Mesendoderm (in vitro differentiated cells): ENCODE measurements at regions not wholly inside any gene's neighbourhood (a gene's known extent, or its start where the extent isn't known, plus 50 kb on each side); places are given as distances from the start of the nearest gene placed in this dataset.

Experiments
- DNase-seq: peaks from one replicate; pipeline ENCODE4 v3.0.0; 2013
- H2AK5ac ChIP-seq: 2 replicates; pipeline ENCODE4 v1.6.1; 2013; ENCODE audit warnings: low read length, inconsistent platforms
- H2BK120ac ChIP-seq: 2 replicates; pipeline ENCODE4 v1.6.1; 2013; ENCODE audit warnings: low read depth, mild to moderate bottlenecking, low read length, moderate library complexity, mixed read lengths
- H2BK15ac ChIP-seq: replicated peaks from 2 replicates; pipeline ENCODE4 v1.6.1; 2013; ENCODE audit warnings: low read depth, mild to moderate bottlenecking, moderate library complexity
- H2BK5ac ChIP-seq: 2 replicates; pipeline ENCODE4 v1.6.1; 2013; ENCODE audit warnings: low read length, inconsistent platforms
- H3K18ac ChIP-seq: 2 replicates; pipeline ENCODE4 v1.6.1; 2013; ENCODE audit warnings: mild to moderate bottlenecking, low read length, mixed read lengths
- H3K23ac ChIP-seq: one replicate; pipeline ENCODE4 v1.6.1; 2013; ENCODE audit warnings: low read length
- H3K27ac ChIP-seq: 2 replicates; pipeline ENCODE4 v1.5.1; 2013; ENCODE audit warnings: low read depth, mild to moderate bottlenecking, inconsistent platforms, low read length, moderate library complexity
- H3K27me3 ChIP-seq: 2 replicates; pipeline ENCODE4 v1.6.1; 2013; ENCODE audit warnings: low read length, control low read depth, mild to moderate bottlenecking, inconsistent platforms; ENCODE audit not compliant: insufficient read depth, poor library complexity
- H3K36me3 ChIP-seq: 2 replicates; pipeline ENCODE4 v1.6.1; 2013; ENCODE audit warnings: low read length, inconsistent platforms; ENCODE audit not compliant: control insufficient read depth, insufficient read depth
- H3K4ac ChIP-seq: one replicate; pipeline ENCODE4 v1.6.1; 2013; ENCODE audit warnings: low read depth, mild to moderate bottlenecking, low read length, moderate library complexity
- H3K4me1 ChIP-seq: 2 replicates; pipeline ENCODE4 v1.6.1; 2013; ENCODE audit warnings: low read depth, low read length, inconsistent platforms; ENCODE audit not compliant: control insufficient read depth
- H3K4me2 ChIP-seq: 2 replicates; pipeline ENCODE4 v1.6.1; 2013; ENCODE audit warnings: low read length
- H3K4me3 ChIP-seq: 2 replicates; pipeline ENCODE4 v1.5.1; 2013; ENCODE audit warnings: mild to moderate bottlenecking, low read length
- H3K56ac ChIP-seq: one replicate; pipeline ENCODE4 v1.6.1; 2013; ENCODE audit warnings: low read length
- H3K79me1 ChIP-seq: 2 replicates; pipeline ENCODE4 v1.6.1; 2013; ENCODE audit warnings: low read length, inconsistent platforms
- H3K79me2 ChIP-seq: 2 replicates; pipeline ENCODE4 v1.6.1; 2013; ENCODE audit warnings: mild to moderate bottlenecking, low read length; ENCODE audit not compliant: control insufficient read depth, insufficient read depth
- H3K9ac ChIP-seq: 2 replicates; pipeline ENCODE4 v1.6.1; 2013; ENCODE audit warnings: low read length, inconsistent platforms
- H4K5ac ChIP-seq: one replicate; pipeline ENCODE4 v1.6.1; 2013; ENCODE audit warnings: low read length
- H4K8ac ChIP-seq: one replicate; pipeline ENCODE4 v1.6.1; 2013; ENCODE audit warnings: low read depth, mild to moderate bottlenecking, control low read depth, low read length, moderate library complexity
- WGBS: extraction: QIAGEN DNeasy Blood & Tissue Kit; methylation state at CpG from one replicate; pipeline ENCODE4 v1.1.7; 2013; ENCODE audit warnings: low lambda C conversion rate, missing lambda C conversion rate; ENCODE audit not compliant: insufficient coverage; ENCODE audit errors: extremely low coverage; 5-methylcytosine and 5-hydroxymethylcytosine counted together

DNA sequence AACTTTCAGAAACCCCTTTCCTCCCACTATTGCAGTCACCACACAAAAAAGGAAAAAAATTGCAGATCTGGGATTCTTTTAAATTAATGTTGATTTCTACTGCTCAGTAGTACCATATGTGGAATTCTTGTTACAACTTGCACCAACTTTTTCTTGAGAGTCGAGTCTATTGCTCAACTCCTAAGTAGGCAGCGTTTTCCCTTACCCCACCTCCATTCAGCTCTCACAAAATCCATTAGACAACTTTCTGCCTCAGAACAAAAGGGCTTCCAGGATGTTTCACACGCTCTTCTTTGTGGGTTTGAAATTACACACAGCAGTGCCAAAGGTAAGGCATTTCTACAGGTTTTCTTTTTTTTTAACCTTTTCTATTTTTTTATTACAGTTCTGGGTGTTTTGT is 179.5 kb downstream of the ANXA2 start:
- H2BK5ac ChIP-seq, result no peak overlapping the region
- no peaks in the 10 kb centered on the region for H3K79me2 ChIP-seq
- WGBS, result no CpG with 5 or more reads among the region's 3 CpGs
- H4K5ac ChIP-seq, result no peak overlapping the region
- H3K4ac ChIP-seq, result no peak overlapping the region
- H3K27me3 ChIP-seq, result no peaks in the 10 kb centered on the region
- no peak overlapping the region for H3K27ac ChIP-seq
- H3K79me1 ChIP-seq, result no peaks in the 10 kb centered on the region
- no peak overlapping the region for H2AK5ac ChIP-seq
- no peaks in the 10 kb centered on the region for H3K4me1 ChIP-seq
- no peak overlapping the region for H3K4me3 ChIP-seq
- no peak overlapping the region for H3K23ac ChIP-seq
- no peak for DNase-seq
- no peak overlapping the region for H2BK15ac ChIP-seq
- no peak overlapping the region for H3K18ac ChIP-seq
- no peak overlapping the region for H3K9ac ChIP-seq
- no peak overlapping the region for H3K4me2 ChIP-seq
- H4K8ac ChIP-seq, result no peak overlapping the region
- H3K36me3 ChIP-seq, result no peaks in the 10 kb centered on the region
- H2BK120ac ChIP-seq, result no peak overlapping the region
- no peak overlapping the region for H3K56ac ChIP-seq

DNA sequence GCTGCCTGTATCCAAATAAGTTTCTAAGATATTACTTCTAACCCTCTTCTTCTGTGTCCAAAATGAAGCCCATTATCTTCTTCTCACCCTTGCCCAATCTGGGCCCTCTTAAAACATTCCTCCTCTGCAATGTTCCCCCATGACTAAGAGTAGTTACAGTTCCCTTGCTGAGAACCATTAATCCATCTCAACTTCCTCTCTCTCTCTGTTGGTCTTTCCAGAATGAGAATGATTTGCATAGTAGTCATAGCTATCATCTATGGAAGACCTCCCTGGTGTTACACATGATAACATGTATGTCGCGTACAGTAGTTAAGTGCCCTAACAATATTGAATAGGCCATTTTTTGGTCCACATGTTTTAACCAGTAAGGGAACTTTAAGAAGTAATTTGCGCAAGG is 177.9 kb downstream of the ANXA2 start:
- WGBS, result no CpG with 5 or more reads among the region's 3 CpGs
- no peak overlapping the region for H3K4ac ChIP-seq
- DNase-seq, result no peak

DNA sequence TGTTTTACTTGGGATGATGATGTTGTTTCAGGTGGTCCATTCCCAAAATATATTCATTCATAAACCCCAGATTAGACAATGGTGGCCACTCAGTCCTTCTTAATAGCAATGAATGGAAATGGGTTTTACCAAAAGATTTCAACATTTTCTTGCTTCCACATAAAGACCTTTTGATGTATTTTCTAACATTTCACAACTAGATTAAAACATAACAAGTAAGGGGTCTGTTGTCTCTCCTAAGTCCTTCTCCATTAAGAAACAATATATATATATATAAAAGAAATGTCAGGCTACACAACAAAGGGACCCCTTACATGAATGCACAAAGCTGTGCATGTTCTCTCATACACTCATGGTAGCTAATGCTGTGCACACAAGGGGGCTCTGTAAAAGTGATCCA is 176.4 kb downstream of the ANXA2 start:
- Histone ChIP-seq H4K5ac (no peak overlapping the region), H3K56ac (no peak overlapping the region), H2BK5ac (no peak overlapping the region), H2AK5ac (no peak overlapping the region), H2BK15ac (no peak overlapping the region), H3K9ac (no peak overlapping the region), H3K79me1 (no peaks in the 10 kb centered on the region), H3K23ac (no peak overlapping the region), H3K27ac (no peak overlapping the region), H3K4me2 (no peak overlapping the region), H3K4me1 (no peaks in the 10 kb centered on the region), H3K4me3 (no peak overlapping the region), H3K4ac (no peak overlapping the region), H3K27me3 (no peaks in the 10 kb centered on the region), H3K18ac (no peak overlapping the region), H3K36me3 (no peaks in the 10 kb centered on the region), H2BK120ac (no peak overlapping the region), H3K79me2 (no peaks in the 10 kb centered on the region), H4K8ac (no peak overlapping the region)
- no peak for DNase-seq

More for the DNA sequence above, 177.9 kb downstream of the ANXA2 start:
- H3K4me3 ChIP-seq, result no peak overlapping the region
- no peak overlapping the region for H3K18ac ChIP-seq
- H3K27ac ChIP-seq, result no peak overlapping the region
- no peak overlapping the region for H4K5ac ChIP-seq
- H3K56ac ChIP-seq, result no peak overlapping the region
- H3K36me3 ChIP-seq, result no peaks in the 10 kb centered on the region
- no peak overlapping the region for H4K8ac ChIP-seq
- no peak overlapping the region for H2BK15ac ChIP-seq
- H3K4me2 ChIP-seq, result no peak overlapping the region
- H3K23ac ChIP-seq, result no peak overlapping the region
- H2AK5ac ChIP-seq, result no peak overlapping the region
- H3K79me1 ChIP-seq, result no peaks in the 10 kb centered on the region
- no peaks in the 10 kb centered on the region for H3K4me1 ChIP-seq
- H3K9ac ChIP-seq, result no peak overlapping the region
- H2BK5ac ChIP-seq, result no peak overlapping the region
- no peaks in the 10 kb centered on the region for H3K27me3 ChIP-seq
- no peak overlapping the region for H2BK120ac ChIP-seq
- H3K79me2 ChIP-seq, result no peaks in the 10 kb centered on the region

DNA sequence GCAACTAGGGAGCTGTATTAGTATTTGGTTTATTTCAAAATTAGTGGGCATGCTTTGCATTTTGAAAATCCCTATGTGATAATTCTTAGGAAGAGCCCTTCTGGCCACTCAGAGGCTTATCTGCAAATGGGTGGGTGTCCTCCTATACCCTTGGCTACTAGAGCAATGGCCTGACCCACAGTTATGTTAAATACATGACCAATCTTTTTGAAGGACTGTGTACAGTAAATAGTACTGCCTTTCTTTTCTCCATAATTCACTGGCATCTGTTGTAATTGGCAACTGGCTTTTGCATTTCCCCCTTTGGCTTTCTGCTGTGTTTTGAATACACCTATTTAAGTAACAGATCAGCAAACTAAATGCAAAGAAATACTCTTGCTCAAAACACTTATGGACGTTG is 175.4 kb downstream of the ANXA2 start:
- H3K36me3 ChIP-seq, result no peaks in the 10 kb centered on the region
- no peak overlapping the region for H4K8ac ChIP-seq
- no peaks in the 10 kb centered on the region for H3K27me3 ChIP-seq

DNA sequence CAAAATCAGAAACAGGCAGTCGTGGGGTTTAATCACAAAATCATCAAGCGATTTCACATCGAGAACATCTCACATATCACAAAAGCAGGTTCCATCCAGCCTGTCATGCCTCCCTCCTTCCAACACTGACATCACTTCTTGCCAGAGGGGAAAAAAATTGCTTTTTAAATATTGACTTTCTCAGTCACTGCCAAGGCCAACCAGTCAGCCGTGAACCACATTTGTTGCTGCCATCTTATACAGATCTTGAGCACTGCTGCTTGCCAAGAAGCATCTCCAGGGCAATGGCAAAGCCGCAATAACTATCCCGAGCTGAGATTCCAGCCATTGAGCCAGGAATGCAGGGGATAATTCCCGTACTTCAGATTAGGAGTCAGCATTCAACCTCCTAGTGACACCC is 174.6 kb downstream of the ANXA2 start:
- no peaks in the 10 kb centered on the region for H3K27me3 ChIP-seq
- H3K18ac ChIP-seq, result no peak overlapping the region

More for the DNA sequence above, 175.4 kb downstream of the ANXA2 start:
- no peaks in the 10 kb centered on the region for H3K79me1 ChIP-seq
- H3K56ac ChIP-seq, result no peak overlapping the region
- no peak overlapping the region for H2BK120ac ChIP-seq
- no peak overlapping the region for H4K5ac ChIP-seq
- no peak overlapping the region for H3K27ac ChIP-seq
- H2AK5ac ChIP-seq, result no peak overlapping the region
- H3K4me2 ChIP-seq, result no peak overlapping the region
- no peak overlapping the region for H3K4me3 ChIP-seq
- H3K79me2 ChIP-seq, result no peaks in the 10 kb centered on the region
- H3K23ac ChIP-seq, result no peak overlapping the region
- H3K4ac ChIP-seq, result no peak overlapping the region
- no peak overlapping the region for H3K9ac ChIP-seq
- no peak for DNase-seq
- no peak overlapping the region for H2BK15ac ChIP-seq
- H3K18ac ChIP-seq, result no peak overlapping the region
- H3K4me1 ChIP-seq, result peaks cover 3% of the 10 kb centered on the region
- no peak overlapping the region for H2BK5ac ChIP-seq
- no CpG with 5 or more reads among the region's 1 CpG for WGBS

DNA sequence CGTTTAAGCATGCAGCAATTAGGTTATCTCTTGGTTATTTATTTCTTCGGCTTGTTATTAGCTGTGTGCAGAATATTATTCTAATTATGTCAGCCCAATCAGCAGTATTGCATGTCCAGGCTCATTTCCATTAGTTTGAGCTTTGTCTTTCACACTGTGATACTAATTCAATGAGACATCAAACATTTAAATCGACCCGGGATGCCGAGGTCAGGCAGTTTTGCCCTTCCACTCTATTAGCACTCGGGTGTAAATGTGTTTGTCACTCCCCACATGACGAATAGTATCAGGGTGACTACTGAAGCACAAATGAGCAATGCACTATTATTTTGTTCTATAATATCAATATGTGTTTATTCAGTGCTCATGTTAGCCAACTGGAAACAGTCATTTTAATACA is 170.9 kb downstream of the ANXA2 start:
- no peak overlapping the region for H3K18ac ChIP-seq
- H4K8ac ChIP-seq, result no peak overlapping the region
- no peaks in the 10 kb centered on the region for H3K36me3 ChIP-seq
- H3K4me1 ChIP-seq, result peaks cover 3% of the 10 kb centered on the region
- no peak overlapping the region for H2AK5ac ChIP-seq
- no peak overlapping the region for H2BK5ac ChIP-seq
- no peak overlapping the region for H3K4me3 ChIP-seq
- no peaks in the 10 kb centered on the region for H3K79me2 ChIP-seq
- H3K4me2 ChIP-seq, result no peak overlapping the region
- H3K27me3 ChIP-seq, result no peaks in the 10 kb centered on the region
- no CpG with 5 or more reads among the region's 7 CpGs for WGBS
- H3K23ac ChIP-seq, result no peak overlapping the region
- H3K9ac ChIP-seq, result no peak overlapping the region
- H2BK120ac ChIP-seq, result no peak overlapping the region
- no peak overlapping the region for H4K5ac ChIP-seq
- H3K79me1 ChIP-seq, result no peaks in the 10 kb centered on the region
- DNase-seq, result no peak
- no peak overlapping the region for H2BK15ac ChIP-seq
- no peak overlapping the region for H3K27ac ChIP-seq
- no peak overlapping the region for H3K4ac ChIP-seq
- no peak overlapping the region for H3K56ac ChIP-seq

More for the DNA sequence above, 174.6 kb downstream of the ANXA2 start:
- no peak overlapping the region for H3K4me3 ChIP-seq
- WGBS, result no CpG with 5 or more reads among the region's 7 CpGs
- no peak overlapping the region for H3K23ac ChIP-seq
- H3K9ac ChIP-seq, result no peak overlapping the region
- no peak overlapping the region for H3K27ac ChIP-seq
- H3K4me1 ChIP-seq, result peaks cover 3% of the 10 kb centered on the region
- H2AK5ac ChIP-seq, result no peak overlapping the region
- H3K56ac ChIP-seq, result no peak overlapping the region
- no peaks in the 10 kb centered on the region for H3K79me2 ChIP-seq
- no peak overlapping the region for H3K4ac ChIP-seq
- no peaks in the 10 kb centered on the region for H3K36me3 ChIP-seq
- DNase-seq, result no peak
- no peak overlapping the region for H2BK15ac ChIP-seq
- H2BK5ac ChIP-seq, result no peak overlapping the region
- H4K8ac ChIP-seq, result no peak overlapping the region
- no peaks in the 10 kb centered on the region for H3K79me1 ChIP-seq
- no peak overlapping the region for H3K4me2 ChIP-seq
- H2BK120ac ChIP-seq, result no peak overlapping the region
- H4K5ac ChIP-seq, result no peak overlapping the region
